Smooth muscle cell (in vitro differentiated cells): ENCODE measurements at regions not wholly inside any gene's neighbourhood (a gene's known extent, or its start where the extent isn't known, plus 50 kb on each side); places are given as distances from the start of the nearest gene placed in this dataset.

Experiments
- DNase-seq: peaks from one replicate; lab custom pipeline; 2025; ENCODE audit not compliant: unreplicated experiment; lab: John Stamatoyannopoulos, UW
- H2AFZ ChIP-seq: fragments of 200-600 bp; sonication (generic); 2 replicates; pipeline ENCODE4 v1.6.0; 2016; ENCODE audit warnings: antibody characterized with exemption, low read depth, mild to moderate bottlenecking
- H3F3A ChIP-seq: fragments of 200-600 bp; sonication (generic); 2 replicates; pipeline ENCODE4 v1.6.0; 2017; ENCODE audit warnings: antibody characterized with exemption, low read depth
- H3K27ac ChIP-seq: fragments of 200-600 bp; sonication (generic); 2 replicates; pipeline ENCODE4 v1.5.1; 2016; ENCODE audit warnings: low read depth, mild to moderate bottlenecking
- H3K27me3 ChIP-seq: fragments of 200-600 bp; sonication (generic); 2 replicates; pipeline ENCODE4 v1.6.1; 2016; ENCODE audit warnings: low read depth, mild to moderate bottlenecking
- H3K36me3 ChIP-seq: fragments of 200-600 bp; sonication (generic); 2 replicates; pipeline ENCODE4 v1.5.1; 2016; ENCODE audit warnings: low read depth
- H3K4me1 ChIP-seq: fragments of 200-600 bp; sonication (generic); 2 replicates; pipeline ENCODE4 v1.5.1; 2016; ENCODE audit warnings: low read depth
- H3K4me2 ChIP-seq: fragments of 200-600 bp; sonication (generic); 2 replicates; pipeline ENCODE4 v1.6.0; 2016; ENCODE audit warnings: mild to moderate bottlenecking
- H3K4me3 ChIP-seq: fragments of 200-600 bp; sonication (generic); 2 replicates; pipeline ENCODE4 v1.5.1; 2016; ENCODE audit warnings: mild to moderate bottlenecking
- H3K79me2 ChIP-seq: fragments of 200-600 bp; sonication (generic); 2 replicates; pipeline ENCODE4 v1.6.0; 2016; ENCODE audit warnings: low read depth, mild to moderate bottlenecking
- H3K9ac ChIP-seq: fragments of 200-600 bp; sonication (generic); 2 replicates; pipeline ENCODE4 v1.6.0; 2016; ENCODE audit warnings: low read depth
- H3K9me3 ChIP-seq: fragments of 200-600 bp; sonication (generic); replicated peaks from 2 replicates; pipeline ENCODE4 v1.5.1; 2016; ENCODE audit warnings: low read depth
- H4K20me1 ChIP-seq: fragments of 200-600 bp; sonication (generic); 2 replicates; pipeline ENCODE4 v1.6.0; 2016; ENCODE audit warnings: low read depth
- CTCF ChIP-seq: fragments of 200-600 bp; sonication (generic); IDR thresholded peaks from 2 replicates; pipeline ENCODE4 v1.5.1; 2017; ENCODE audit warnings: borderline replicate concordance, mild to moderate bottlenecking, antibody characterized with exemption; ENCODE audit not compliant: insufficient read depth, poor library complexity, severe bottlenecking
- WGBS: methylation state at CpG from one replicate; pipeline ENCODE4 v1.1.7; 2016; ENCODE audit warnings: low lambda C conversion rate; 5-methylcytosine and 5-hydroxymethylcytosine counted together

DNA sequence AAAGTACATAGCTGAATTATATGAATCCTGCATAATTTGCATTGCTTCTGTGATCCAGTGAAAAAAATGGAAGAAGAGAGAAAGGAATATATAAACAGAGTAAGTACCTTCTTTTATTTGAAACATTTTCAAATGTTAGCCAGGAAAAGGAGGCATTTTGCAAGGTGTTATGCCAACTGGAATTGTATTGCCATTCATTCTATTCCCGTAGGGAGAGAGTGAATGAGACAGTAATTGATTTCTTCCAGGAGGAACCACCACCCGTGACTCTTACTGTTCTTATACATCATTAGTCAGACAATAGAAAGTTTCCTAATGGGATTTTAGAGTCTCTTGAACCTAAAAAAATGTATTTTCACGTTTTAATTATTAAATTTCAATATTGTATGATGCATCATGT is 324.1 kb upstream of the ALCAM start:
- Histone ChIP-seq H3K79me2 (no peaks in the 10 kb centered on the region), H3K4me1 (no peaks in the 10 kb centered on the region), H3K9ac (no peak overlapping the region), H4K20me1 (no peaks in the 10 kb centered on the region), H3K27ac (no peak overlapping the region), H2AFZ (no peak overlapping the region), H3K36me3 (no peaks in the 10 kb centered on the region), H3K4me2 (no peak overlapping the region), H3F3A (no peaks in the 10 kb centered on the region), H3K27me3 (no peaks in the 10 kb centered on the region), H3K4me3 (no peak overlapping the region), H3K9me3 (no peaks in the 10 kb centered on the region)
- TF ChIP-seq CTCF: no peak
- DNase-seq: no peak
- 46% methylated on average over 3 of the region's 3 CpGs for WGBS

GRCh38 chr3:105051111-105051510 is 315.6 kb upstream of the ALCAM start:
- no peak for TF ChIP-seq CTCF
- no peaks in the 10 kb centered on the region for H3K9me3 ChIP-seq
- H3K36me3 ChIP-seq: no peaks in the 10 kb centered on the region
- H3K4me3 ChIP-seq: no peak overlapping the region
- 96% methylated on average over 2 of the region's 2 CpGs for WGBS
- no peak for DNase-seq
- no peak overlapping the region for H3K9ac ChIP-seq
- no peaks in the 10 kb centered on the region for H3K4me1 ChIP-seq
- no peaks in the 10 kb centered on the region for H3K79me2 ChIP-seq
- H3F3A ChIP-seq: no peaks in the 10 kb centered on the region
- H4K20me1 ChIP-seq: no peaks in the 10 kb centered on the region
- H3K4me2 ChIP-seq: no peak overlapping the region
- no peak overlapping the region for H3K27ac ChIP-seq
- H3K27me3 ChIP-seq: no peaks in the 10 kb centered on the region
- H2AFZ ChIP-seq: no peak overlapping the region

GRCh38 chr3:105051972-105052371 is 314.7 kb upstream of the ALCAM start:
- no peaks in the 10 kb centered on the region for H3K36me3 ChIP-seq
- H3K4me1 ChIP-seq: no peaks in the 10 kb centered on the region
- no peak for TF ChIP-seq CTCF
- no peaks in the 10 kb centered on the region for H3K79me2 ChIP-seq
- H4K20me1 ChIP-seq: no peaks in the 10 kb centered on the region
- no peaks in the 10 kb centered on the region for H3F3A ChIP-seq
- H2AFZ ChIP-seq: no peak overlapping the region
- no peaks in the 10 kb centered on the region for H3K9me3 ChIP-seq
- H3K4me2 ChIP-seq: no peak overlapping the region
- 100% methylated on average over 1 of the region's 1 CpG for WGBS
- no peak overlapping the region for H3K27ac ChIP-seq
- DNase-seq: no peak
- H3K9ac ChIP-seq: no peak overlapping the region
- no peak overlapping the region for H3K4me3 ChIP-seq
- H3K27me3 ChIP-seq: no peaks in the 10 kb centered on the region

GRCh38 chr3:105062853-105063252 is 303.9 kb upstream of the ALCAM start:
- DNase-seq: no peak
- H4K20me1 ChIP-seq: no peaks in the 10 kb centered on the region
- H3K4me1 ChIP-seq: no peaks in the 10 kb centered on the region
- no peak overlapping the region for H3K27ac ChIP-seq
- TF ChIP-seq CTCF: no peak
- H3K27me3 ChIP-seq: no peaks in the 10 kb centered on the region
- no peaks in the 10 kb centered on the region for H3K36me3 ChIP-seq
- H3K79me2 ChIP-seq: no peaks in the 10 kb centered on the region
- no peak overlapping the region for H3K4me2 ChIP-seq
- H3K9ac ChIP-seq: no peak overlapping the region
- no peak overlapping the region for H3K4me3 ChIP-seq
- H3F3A ChIP-seq: no peaks in the 10 kb centered on the region
- H3K9me3 ChIP-seq: no peaks in the 10 kb centered on the region
- WGBS: 88% methylated on average over 3 of the region's 3 CpGs
- H2AFZ ChIP-seq: no peak overlapping the region
